SU-DHL-6 (cell line): ENCODE measurements at regions not wholly inside any gene's neighbourhood (a gene's known extent, or its start where the extent isn't known, plus 50 kb on each side); places are given as distances from the start of the nearest gene placed in this dataset.

Experiments
- H2AFZ ChIP-seq: fragments of 200-600 bp; sonication (generic); 2 replicates; pipeline ENCODE4 v1.6.1; 2014; ENCODE audit warnings: low read depth, mild to moderate bottlenecking, moderate library complexity, mixed read lengths, antibody characterized with exemption, low read length; ENCODE audit not compliant: severe bottlenecking
- H3F3A ChIP-seq: fragments of 200-600 bp; shearing (Covaris generic); 2 replicates; pipeline ENCODE4 v1.6.0; 2016; ENCODE audit warnings: antibody characterized with exemption, mild to moderate bottlenecking; ENCODE audit not compliant: insufficient read depth
- H3K27ac ChIP-seq: fragments of 200-600 bp; sonication (generic); 2 replicates; pipeline ENCODE4 v1.5.1; 2016; ENCODE audit warnings: low read depth, mild to moderate bottlenecking, low read length, moderate library complexity, mixed read lengths
- H3K27me3 ChIP-seq: fragments of 200-600 bp; sonication (generic), shearing (Covaris generic); 2 replicates; pipeline ENCODE4 v1.6.0; 2014; ENCODE audit warnings: mild to moderate bottlenecking, low read length
- H3K36me3 ChIP-seq: fragments of 200-600 bp; sonication (generic); 2 replicates; pipeline ENCODE4 v1.6.1; 2014; ENCODE audit warnings: mild to moderate bottlenecking, low read length, mixed read lengths
- H3K4me2 ChIP-seq: fragments of 300-600, 200-600 bp; shearing (Covaris generic), sonication (generic); 2 replicates; pipeline ENCODE4 v1.6.0; 2014; ENCODE audit warnings: low read length, low read depth, mild to moderate bottlenecking; ENCODE audit not compliant: poor library complexity, severe bottlenecking
- H3K4me3 ChIP-seq: fragments of 200-600 bp; sonication (generic); 2 replicates; pipeline ENCODE4 v1.5.1; 2014; ENCODE audit warnings: antibody characterized with exemption, low read length, mild to moderate bottlenecking, mixed read lengths; ENCODE audit not compliant: insufficient read depth, poor library complexity, severe bottlenecking
- H3K79me2 ChIP-seq: fragments of 200-600 bp; sonication (generic); 2 replicates; pipeline ENCODE4 v1.6.1; 2014; ENCODE audit warnings: mild to moderate bottlenecking, low read length, moderate library complexity; ENCODE audit not compliant: insufficient read depth
- H3K9ac ChIP-seq: fragments of 200-600 bp; sonication (generic); 2 replicates; pipeline ENCODE4 v1.7.0; 2014; ENCODE audit warnings: mild to moderate bottlenecking, low read length
- H3K9me2 ChIP-seq: fragments of 200-600 bp; sonication (generic); replicated peaks from 2 replicates; pipeline ENCODE4 v1.6.1; 2014; ENCODE audit warnings: low read length; ENCODE audit not compliant: insufficient read depth
- H3K9me3 ChIP-seq: fragments of 200-600 bp; sonication (generic); 2 replicates; pipeline ENCODE4 v1.6.1; 2014; ENCODE audit warnings: low read length, mixed read lengths; ENCODE audit not compliant: insufficient read depth
- H4K20me1 ChIP-seq: fragments of 200-600 bp; sonication (generic); 2 replicates; pipeline ENCODE4 v1.6.1; 2014; ENCODE audit warnings: low read depth, mild to moderate bottlenecking, antibody characterized with exemption, low read length, moderate library complexity, mixed read lengths
- EZH2phosphoT487 ChIP-seq: fragments of 200-600 bp; sonication (generic), shearing (Covaris generic); conservative IDR thresholded peaks from 2 replicates; pipeline ENCODE4 v1.6.1; 2018; ENCODE audit warnings: mild to moderate bottlenecking, antibody characterized with exemption, low read length, moderate library complexity, mixed read lengths
- TF ChIP-seq, protein P1 (sequence below): fragments of 200-600 bp; sonication (generic); IDR thresholded peaks from one replicate; pipeline ENCODE4 v1.5.1; 2017; ENCODE audit warnings: antibody characterized with exemption, mild to moderate bottlenecking, low read length, moderate library complexity; ENCODE audit not compliant: insufficient read depth, poor library complexity, severe bottlenecking

DNA sequence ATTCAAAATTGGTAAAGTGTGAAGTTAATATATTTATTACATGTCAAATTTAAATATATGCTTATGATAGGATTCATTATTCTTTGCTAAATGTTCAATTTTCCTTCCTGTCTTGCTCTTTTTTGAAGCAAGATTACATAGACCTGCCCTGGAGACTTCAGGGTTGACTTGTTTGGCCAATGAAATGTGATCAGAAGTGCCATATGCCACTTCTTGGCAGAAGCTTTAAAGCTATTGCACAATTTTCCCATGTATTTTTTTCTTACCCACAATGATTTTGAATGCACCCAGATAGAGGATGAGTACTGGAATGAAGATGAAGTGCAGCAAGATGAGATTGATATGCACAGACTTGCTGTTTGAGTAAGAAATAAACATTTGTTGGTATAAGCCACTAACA, 406.3 kb upstream of the BCHE start:
- Histone ChIP-seq H3K4me3 (no peak overlapping the region), H3K27me3 (no peaks in the 10 kb centered on the region), H3K9me3 (no peaks in the 10 kb centered on the region), H4K20me1 (no peaks in the 10 kb centered on the region), H3K27ac (no peak overlapping the region), H3K79me2 (no peaks in the 10 kb centered on the region), H3K9ac (no peak overlapping the region), H3K36me3 (no peaks in the 10 kb centered on the region), H3K9me2 (no peaks in the 10 kb centered on the region), H3K4me2 (no peak overlapping the region), H3F3A (no peaks in the 10 kb centered on the region), H2AFZ (no peak overlapping the region)
- TF ChIP-seq, protein P1, sequence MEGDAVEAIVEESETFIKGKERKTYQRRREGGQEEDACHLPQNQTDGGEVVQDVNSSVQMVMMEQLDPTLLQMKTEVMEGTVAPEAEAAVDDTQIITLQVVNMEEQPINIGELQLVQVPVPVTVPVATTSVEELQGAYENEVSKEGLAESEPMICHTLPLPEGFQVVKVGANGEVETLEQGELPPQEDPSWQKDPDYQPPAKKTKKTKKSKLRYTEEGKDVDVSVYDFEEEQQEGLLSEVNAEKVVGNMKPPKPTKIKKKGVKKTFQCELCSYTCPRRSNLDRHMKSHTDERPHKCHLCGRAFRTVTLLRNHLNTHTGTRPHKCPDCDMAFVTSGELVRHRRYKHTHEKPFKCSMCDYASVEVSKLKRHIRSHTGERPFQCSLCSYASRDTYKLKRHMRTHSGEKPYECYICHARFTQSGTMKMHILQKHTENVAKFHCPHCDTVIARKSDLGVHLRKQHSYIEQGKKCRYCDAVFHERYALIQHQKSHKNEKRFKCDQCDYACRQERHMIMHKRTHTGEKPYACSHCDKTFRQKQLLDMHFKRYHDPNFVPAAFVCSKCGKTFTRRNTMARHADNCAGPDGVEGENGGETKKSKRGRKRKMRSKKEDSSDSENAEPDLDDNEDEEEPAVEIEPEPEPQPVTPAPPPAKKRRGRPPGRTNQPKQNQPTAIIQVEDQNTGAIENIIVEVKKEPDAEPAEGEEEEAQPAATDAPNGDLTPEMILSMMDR, result no peak
- no peak for TF ChIP-seq EZH2phosphoT487

GRCh38 chr3:166223120-166223519, 385.9 kb upstream of the BCHE start:
- H3K4me3 ChIP-seq, result no peak overlapping the region
- TF ChIP-seq, protein P1, result no peak
- TF ChIP-seq EZH2phosphoT487, result no peak
- no peaks in the 10 kb centered on the region for H3K9me3 ChIP-seq
- H3K27ac ChIP-seq, result no peak overlapping the region
- H3F3A ChIP-seq, result no peaks in the 10 kb centered on the region
- H3K27me3 ChIP-seq, result no peaks in the 10 kb centered on the region
- H3K9ac ChIP-seq, result no peak overlapping the region
- H3K36me3 ChIP-seq, result no peaks in the 10 kb centered on the region
- no peaks in the 10 kb centered on the region for H4K20me1 ChIP-seq
- no peaks in the 10 kb centered on the region for H3K79me2 ChIP-seq
- no peak overlapping the region for H2AFZ ChIP-seq
- H3K4me2 ChIP-seq, result no peak overlapping the region
- H3K9me2 ChIP-seq, result no peaks in the 10 kb centered on the region

DNA sequence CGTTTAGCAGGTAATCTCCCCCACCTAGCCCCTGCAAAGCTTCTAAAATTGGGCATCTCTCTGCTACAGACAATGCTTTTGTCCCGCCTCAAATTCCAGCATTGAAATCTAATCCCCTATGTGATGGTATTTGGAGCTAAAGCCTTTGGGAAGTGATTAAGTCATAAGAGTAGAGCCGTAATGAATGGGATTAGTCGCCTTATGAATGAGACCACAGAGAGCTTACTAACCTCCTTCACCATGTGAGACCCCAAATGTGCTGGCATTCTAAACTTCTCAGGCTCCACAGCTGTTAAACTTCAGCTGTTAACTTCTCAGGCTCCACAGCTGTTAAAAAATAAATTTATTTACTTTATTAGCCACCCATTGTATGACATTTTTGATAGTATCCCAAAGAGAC, 374.2 kb upstream of the BCHE start:
- Histone ChIP-seq H3K4me3 (no peak overlapping the region), H3K27ac (no peak overlapping the region), H4K20me1 (no peaks in the 10 kb centered on the region), H3K36me3 (no peaks in the 10 kb centered on the region), H3K4me2 (no peak overlapping the region), H3F3A (no peaks in the 10 kb centered on the region), H3K9me3 (no peaks in the 10 kb centered on the region), H3K27me3 (no peaks in the 10 kb centered on the region), H3K9ac (no peak overlapping the region), H2AFZ (no peak overlapping the region), H3K79me2 (no peaks in the 10 kb centered on the region), H3K9me2 (no peaks in the 10 kb centered on the region)
- TF ChIP-seq, protein P1, result no peak
- no peak for TF ChIP-seq EZH2phosphoT487

DNA sequence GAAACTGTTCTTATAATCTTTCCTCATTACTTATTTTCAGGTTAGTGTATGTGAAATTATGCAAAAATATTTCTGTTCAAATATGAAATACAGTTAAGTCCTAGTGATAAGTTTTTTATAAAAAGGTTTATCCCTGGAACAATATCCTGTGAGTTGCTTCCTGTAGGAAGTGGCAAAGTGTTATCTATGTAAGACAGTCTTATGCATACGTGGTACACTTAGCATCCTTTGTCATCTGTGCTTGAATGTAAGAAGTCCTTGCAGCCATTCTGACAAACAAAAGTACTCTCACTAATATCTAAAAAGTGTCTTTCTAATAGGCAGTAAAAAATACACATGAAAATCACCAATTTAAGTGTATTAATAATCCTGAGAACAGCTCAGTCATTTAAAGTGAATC, 372.5 kb upstream of the BCHE start:
- Histone ChIP-seq H3K4me3 (no peak overlapping the region), H3K27ac (no peak overlapping the region), H3K9me2 (no peaks in the 10 kb centered on the region), H4K20me1 (no peaks in the 10 kb centered on the region), H3K27me3 (no peaks in the 10 kb centered on the region), H3K4me2 (no peak overlapping the region), H3F3A (no peaks in the 10 kb centered on the region), H3K9me3 (no peaks in the 10 kb centered on the region), H3K9ac (no peak overlapping the region), H3K79me2 (no peaks in the 10 kb centered on the region), H3K36me3 (no peaks in the 10 kb centered on the region), H2AFZ (no peak overlapping the region)
- TF ChIP-seq, protein P1, result no peak
- TF ChIP-seq EZH2phosphoT487, result no peak
